Activated CD8-positive, alpha-beta memory T cell treated with anti-CD3 and anti-CD28 coated beads for 24 hours (primary cell): ENCODE measurements at regions not wholly inside any gene's neighbourhood (a gene's known extent, or its start where the extent isn't known, plus 50 kb on each side); places are given as distances from the start of the nearest gene placed in this dataset.

Experiments used
- DNase-seq: peaks from one replicate; pipeline ENCODE4 v3.0.0-alpha.2; 2020

DNA sequence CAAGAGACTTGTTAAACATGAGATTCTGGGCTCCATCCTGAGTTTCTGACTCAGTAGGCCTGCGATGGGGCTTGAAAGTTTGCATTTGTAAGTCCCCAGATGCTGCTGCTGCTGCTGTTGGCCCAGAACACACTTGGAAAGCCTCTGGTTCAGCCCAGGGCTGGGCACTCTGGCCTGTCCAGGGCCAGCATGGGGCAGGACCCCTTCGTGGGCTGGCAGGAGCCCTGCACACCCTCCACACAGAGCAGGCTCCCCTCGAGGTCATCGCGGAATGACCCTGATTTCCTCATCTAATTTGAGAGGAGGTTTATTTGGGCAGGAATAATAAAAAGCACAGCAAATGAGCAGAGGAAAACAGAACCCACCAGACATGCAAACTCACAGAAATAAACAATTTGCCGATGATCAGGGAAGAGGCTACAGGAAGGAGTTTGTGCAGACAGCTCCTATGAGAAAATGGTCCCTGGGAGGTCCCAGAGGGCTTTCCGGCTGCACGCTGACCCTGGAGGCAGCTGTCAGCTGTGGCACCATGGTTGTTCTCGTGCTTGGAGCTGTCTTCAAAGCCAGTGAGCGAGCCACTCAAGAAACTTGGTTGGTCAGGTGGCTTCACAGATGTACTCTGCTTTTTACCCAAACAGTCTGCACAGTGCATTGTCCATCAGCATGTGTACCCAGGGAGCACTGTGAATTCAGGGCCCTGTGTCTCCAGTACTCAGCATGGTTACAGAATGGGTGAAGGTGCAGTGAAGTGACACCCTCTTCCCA is 119.3 kb downstream of the GLI2 start:
- no peak for DNase-seq

- DNase-seq: no peak
Observed at GRCh38 chr2:120855855-120856405, 120.3 kb downstream of the GLI2 start.

- no peak for DNase-seq
Observed at GRCh38 chr2:120856421-120856862, 120.8 kb downstream of the GLI2 start.

GRCh38 chr2:120857422-120857821 is 121.8 kb downstream of the GLI2 start:
- no peak for DNase-seq

DNA sequence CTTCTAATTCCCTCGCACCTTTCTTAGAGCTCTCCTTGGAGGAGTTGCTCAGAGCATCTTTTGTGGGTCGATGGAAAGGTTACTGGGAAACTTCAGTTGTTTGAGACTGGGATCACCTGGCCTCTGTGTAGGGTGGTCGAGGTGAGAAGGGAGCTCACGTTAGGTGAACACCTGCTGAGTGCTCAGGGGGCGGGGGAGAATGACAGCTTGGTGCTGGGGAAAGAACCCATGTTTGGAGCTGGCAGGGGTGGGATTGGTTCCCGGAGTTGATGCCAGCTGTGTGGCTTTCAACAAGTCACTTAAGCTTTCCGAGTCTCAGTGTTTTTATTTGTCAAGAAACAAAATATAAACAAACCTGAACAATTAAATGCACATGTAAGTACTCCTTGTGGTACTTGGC is 122.3 kb downstream of the GLI2 start:
- no peak for DNase-seq

- no peak for DNase-seq
Observed at GRCh38 chr2:120858361-120859106, 122.9 kb downstream of the GLI2 start.

GRCh38 chr2:120859128-120859527 is 123.5 kb downstream of the GLI2 start:
- DNase-seq: no peak

DNA sequence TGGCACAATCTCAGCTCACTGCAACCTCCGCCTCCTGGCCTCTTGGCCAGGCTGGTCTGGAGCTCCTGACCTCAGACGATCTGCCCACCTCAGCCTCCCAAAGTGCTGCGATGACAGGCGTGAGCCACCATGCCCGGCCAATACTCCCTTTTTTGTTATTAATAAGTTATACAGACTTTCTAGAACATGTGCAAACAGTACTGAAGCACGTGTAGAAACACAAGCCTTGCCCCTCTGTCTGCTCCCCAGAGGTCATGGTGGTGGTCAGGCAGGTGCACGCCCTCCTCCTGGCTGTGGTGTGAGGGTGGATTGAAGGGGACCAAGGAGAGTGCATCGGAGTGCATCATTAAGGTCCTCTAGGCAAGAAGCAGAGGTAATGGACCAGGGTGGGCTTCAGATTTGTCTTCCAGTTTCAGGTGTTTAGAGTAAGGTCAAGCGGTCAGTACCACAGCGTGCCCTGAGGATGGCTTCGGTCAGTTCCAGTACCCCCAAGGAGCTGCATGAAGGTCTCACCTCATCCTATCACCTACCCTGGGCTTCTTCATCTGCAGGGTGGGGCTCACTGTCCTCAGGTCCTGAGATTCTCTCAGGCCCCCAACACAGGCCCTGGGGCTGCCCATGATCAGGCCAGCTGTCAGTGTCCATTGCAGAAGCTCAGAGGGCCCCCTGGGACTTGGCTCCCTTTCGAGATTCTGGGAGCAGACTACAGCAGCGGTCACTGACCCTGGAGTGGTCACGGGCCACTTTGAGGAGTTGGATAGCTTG is 124.3 kb downstream of the GLI2 start:
- no peak for DNase-seq

- no peak for DNase-seq
Observed at GRCh38 chr2:120860579-120860922, 124.9 kb downstream of the GLI2 start.

GRCh38 chr2:120861191-120861575 is 125.5 kb downstream of the GLI2 start:
- DNase-seq: no peak

DNA sequence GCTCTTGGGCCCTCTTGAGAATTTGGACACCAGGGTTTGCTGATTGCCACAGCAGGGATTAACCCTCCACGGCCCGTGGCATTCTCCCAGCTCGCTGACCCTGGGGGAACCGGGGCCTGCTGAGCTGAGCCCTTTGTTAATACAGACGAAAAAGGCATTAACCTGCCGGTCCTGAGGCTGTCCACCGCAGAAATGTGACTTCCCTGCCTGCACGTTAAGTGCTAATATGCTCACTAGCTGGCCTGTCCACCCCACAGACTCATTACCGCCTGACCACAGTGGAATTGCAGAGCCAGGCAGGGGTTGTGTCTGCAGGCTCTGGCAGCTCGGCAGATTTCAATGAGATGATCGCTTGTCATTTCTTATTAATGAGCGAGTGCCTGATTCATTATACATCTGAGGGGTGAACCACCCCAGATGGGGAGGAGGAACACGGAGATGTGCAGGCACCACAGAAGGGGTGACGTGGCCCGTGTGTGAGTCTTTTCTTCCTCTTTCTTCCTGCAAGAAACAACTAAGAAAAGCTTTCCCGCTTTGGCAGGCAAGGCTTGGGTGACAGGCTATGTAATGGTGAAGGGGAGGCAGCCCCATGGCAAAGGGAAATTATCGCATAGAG is 126.0 kb downstream of the GLI2 start:
- no peak for DNase-seq

GRCh38 chr2:120862201-120863060 is 126.8 kb downstream of the GLI2 start:
- no peak for DNase-seq

- DNase-seq: no peak
Observed at GRCh38 chr2:120863146-120863545, 127.5 kb downstream of the GLI2 start.

DNA sequence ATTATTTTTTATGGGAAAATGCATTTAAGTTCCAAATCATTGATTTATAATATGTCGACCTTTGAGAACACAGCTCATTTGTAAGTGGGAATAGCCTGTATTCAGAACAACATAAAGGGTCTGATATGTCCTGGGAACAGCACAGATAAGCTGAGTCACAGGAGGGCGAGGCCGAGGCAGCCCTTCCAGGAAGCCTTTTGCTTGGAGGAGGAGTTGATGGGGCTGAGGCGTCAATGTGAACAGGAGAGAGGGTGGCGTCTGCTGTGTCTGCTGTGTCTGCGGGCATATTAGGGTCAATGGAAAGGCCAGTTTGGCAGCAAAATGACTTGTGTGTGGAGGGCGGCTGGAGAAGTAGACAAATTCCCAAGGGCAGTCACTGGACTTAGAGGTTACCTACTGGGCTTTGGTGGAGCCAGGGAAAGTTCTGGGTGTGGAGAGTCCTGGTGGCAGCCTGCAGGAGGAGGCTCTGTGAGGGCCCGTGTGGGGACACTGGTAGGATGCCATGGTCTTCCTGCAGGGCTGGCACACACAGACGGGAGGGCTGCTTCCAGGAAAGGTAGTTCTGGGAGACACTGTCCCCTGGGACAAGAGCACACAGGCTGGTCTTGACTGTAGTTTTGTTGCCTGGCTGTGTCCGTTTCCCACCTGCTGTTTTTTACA is 128.1 kb downstream of the GLI2 start:
- DNase-seq: no peak

DNA sequence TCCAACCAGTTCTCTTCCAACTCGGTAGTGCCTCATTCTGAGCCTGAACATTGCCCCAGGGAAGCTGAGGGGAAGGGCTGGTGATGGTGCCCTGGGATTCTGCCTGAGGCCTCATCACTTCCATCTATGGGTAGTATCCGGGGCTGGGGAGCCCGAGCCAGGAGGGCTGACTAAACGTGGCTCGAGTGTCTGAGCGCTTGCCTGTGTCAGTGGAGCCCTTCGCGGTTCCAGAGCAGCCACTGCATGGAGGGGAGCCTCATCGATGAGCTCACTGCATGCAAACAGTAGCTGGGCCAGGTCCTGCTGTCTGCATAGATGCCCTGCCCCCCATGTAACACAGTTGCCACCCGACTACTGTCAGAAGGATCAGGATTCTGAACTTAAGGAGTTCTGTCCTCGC is 129.3 kb downstream of the GLI2 start:
- no peak for DNase-seq

DNA sequence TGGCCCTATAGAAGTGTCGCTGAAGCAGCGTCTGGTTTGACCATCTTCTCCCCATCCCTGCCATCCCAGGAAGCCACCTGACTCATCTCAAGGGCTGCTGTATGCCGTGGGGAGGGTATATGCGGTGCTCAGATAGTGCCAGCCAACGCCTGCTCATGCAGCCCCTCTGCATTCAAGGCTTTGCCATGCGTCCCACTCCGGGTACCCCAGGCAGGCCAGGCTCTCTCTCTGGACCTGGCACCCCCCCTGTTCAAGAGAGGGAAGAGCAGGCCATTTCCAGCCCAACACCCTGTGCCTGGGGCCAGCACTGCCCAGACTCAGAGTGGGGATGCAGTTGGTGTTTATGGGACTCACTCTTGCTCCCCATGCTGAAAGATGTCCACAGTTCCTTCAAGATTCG is 130.0 kb downstream of the GLI2 start:
- DNase-seq: no peak

GRCh38 chr2:120866071-120866470 is 130.4 kb downstream of the GLI2 start:
- no peak for DNase-seq

DNA sequence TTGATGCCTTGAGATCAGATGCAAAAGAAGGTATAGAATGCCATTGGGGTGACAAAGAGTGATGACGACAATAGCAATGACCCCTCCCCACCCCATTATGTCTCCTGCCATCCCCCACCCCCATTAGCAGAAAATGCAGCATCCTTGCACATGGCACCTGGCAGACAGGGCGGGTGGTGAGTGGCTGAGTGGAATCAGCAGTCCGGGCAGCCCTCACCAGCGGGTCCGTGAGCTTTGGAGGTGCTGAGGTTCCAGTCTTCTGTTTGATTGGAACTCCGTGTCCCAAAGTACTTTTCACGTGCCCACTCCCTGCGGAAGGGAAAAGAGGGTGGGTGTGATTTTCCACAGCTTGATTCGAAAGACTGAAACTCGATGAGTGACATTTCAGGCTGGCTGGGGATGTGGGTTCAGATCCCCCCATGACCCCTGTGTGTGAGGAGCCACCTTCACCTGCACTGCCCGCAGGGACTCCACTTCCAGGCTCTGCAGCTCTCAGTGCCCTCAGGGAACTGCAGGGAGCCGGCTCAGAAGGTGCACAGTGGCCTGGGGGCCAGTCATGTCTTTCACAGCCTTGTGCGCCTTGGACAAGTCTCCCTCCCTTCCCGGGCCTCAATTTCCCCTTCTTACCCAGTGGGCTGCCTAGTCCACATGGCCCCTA is 130.9 kb downstream of the GLI2 start:
- no peak for DNase-seq

- DNase-seq: no peak
Observed at GRCh38 chr2:120867290-120868241, 131.9 kb downstream of the GLI2 start.

DNA sequence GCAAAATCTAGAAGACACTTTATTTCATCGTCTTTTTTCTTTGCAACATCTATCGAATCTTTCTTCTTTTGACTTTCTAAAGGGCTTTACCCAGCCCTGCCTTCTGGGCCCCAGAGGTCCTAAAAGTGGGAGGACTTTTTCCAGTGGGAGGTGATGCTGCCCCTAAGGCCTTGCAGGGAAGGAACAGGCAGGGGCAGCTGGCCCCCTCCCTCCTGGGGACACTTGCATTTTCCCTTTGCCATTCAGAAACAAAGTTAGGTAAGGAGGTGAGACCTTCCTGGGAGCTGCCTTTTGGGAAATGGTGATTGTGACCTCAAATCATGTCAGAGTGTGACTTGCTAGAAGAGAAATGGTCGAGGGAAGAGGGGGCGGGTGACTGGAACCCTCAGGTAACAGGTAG is 132.7 kb downstream of the GLI2 start:
- DNase-seq: no peak
